HG02642 (cell line): ENCODE measurements at regions not wholly inside any gene's neighbourhood (a gene's known extent, or its start where the extent isn't known, plus 50 kb on each side); places are given as distances from the start of the nearest gene placed in this dataset.
"Not testable (repeated sequence)": the region's sequence is repeated elsewhere in the genome, so short reads cannot be mapped to it uniquely, and the experiment has no call there.

ENCODE experiments used
- ATAC-seq: cut with Tn5 transposase; IDR thresholded peaks from one replicate; pipeline ENCODE4 v1.9.1; 2021; ENCODE audit warnings: mild to moderate bottlenecking; ENCODE audit not compliant: unreplicated experiment, poor library complexity

- no peak for ATAC-seq
These were observed 610.4 kb upstream of the SLITRK6 start for GRCh38 chr13:86409466-86410241.

GRCh38 chr13:86425170-86425815 is 626.1 kb upstream of the SLITRK6 start:
- ATAC-seq, result no peak

- no peak for ATAC-seq
These were observed 627.2 kb upstream of the SLITRK6 start for GRCh38 chr13:86426437-86426836.

GRCh38 chr13:86429756-86430155 is 630.5 kb upstream of the SLITRK6 start:
- ATAC-seq, result no peak

- no peak for ATAC-seq
These were observed 638.8 kb upstream of the SLITRK6 start for GRCh38 chr13:86438034-86438433.

GRCh38 chr13:86445206-86445605 is 646.0 kb upstream of the SLITRK6 start:
- no peak for ATAC-seq

- ATAC-seq, result no peak
These were observed 646.5 kb upstream of the SLITRK6 start for GRCh38 chr13:86445672-86446071.

- no peak for ATAC-seq
These were observed 647.1 kb upstream of the SLITRK6 start for GRCh38 chr13:86446311-86446710.

- ATAC-seq, result no peak
These were observed 648.3 kb upstream of the SLITRK6 start for GRCh38 chr13:86447479-86447878.

- ATAC-seq, result no peak
These were observed 662.8 kb upstream of the SLITRK6 start for GRCh38 chr13:86462011-86462410.

GRCh38 chr13:86464193-86464592 is 665.0 kb upstream of the SLITRK6 start:
- no peak for ATAC-seq

- ATAC-seq, result no peak
These were observed 675.8 kb upstream of the SLITRK6 start for GRCh38 chr13:86474971-86475370.

GRCh38 chr13:86476656-86477055 is 677.4 kb upstream of the SLITRK6 start:
- ATAC-seq, result no peak

- no peak for ATAC-seq
These were observed 687.4 kb upstream of the SLITRK6 start for GRCh38 chr13:86486582-86486981.

GRCh38 chr13:86491121-86491520 is 691.9 kb upstream of the SLITRK6 start:
- ATAC-seq, result no peak

GRCh38 chr13:86501931-86502330 is 702.7 kb upstream of the SLITRK6 start:
- not testable (repeated sequence) for ATAC-seq

GRCh38 chr13:86510792-86511191 is 711.6 kb upstream of the SLITRK6 start:
- no peak for ATAC-seq

- no peak for ATAC-seq
These were observed 742.2 kb upstream of the SLITRK6 start for GRCh38 chr13:86541461-86541860.

GRCh38 chr13:86554066-86554465 is 754.8 kb upstream of the SLITRK6 start:
- ATAC-seq, result no peak

- ATAC-seq, result no peak
These were observed 760.7 kb upstream of the SLITRK6 start for GRCh38 chr13:86559901-86560300.

- no peak for ATAC-seq
These were observed 763.6 kb upstream of the SLITRK6 start for GRCh38 chr13:86562866-86563265.

GRCh38 chr13:86563308-86563707 is 764.1 kb upstream of the SLITRK6 start:
- no peak for ATAC-seq
